ENCODE measurements at regions not wholly inside any gene's neighbourhood (a gene's known extent, or its start where the extent isn't known, plus 50 kb on each side); places are given as distances from the start of the nearest gene placed in this dataset.

DNA sequence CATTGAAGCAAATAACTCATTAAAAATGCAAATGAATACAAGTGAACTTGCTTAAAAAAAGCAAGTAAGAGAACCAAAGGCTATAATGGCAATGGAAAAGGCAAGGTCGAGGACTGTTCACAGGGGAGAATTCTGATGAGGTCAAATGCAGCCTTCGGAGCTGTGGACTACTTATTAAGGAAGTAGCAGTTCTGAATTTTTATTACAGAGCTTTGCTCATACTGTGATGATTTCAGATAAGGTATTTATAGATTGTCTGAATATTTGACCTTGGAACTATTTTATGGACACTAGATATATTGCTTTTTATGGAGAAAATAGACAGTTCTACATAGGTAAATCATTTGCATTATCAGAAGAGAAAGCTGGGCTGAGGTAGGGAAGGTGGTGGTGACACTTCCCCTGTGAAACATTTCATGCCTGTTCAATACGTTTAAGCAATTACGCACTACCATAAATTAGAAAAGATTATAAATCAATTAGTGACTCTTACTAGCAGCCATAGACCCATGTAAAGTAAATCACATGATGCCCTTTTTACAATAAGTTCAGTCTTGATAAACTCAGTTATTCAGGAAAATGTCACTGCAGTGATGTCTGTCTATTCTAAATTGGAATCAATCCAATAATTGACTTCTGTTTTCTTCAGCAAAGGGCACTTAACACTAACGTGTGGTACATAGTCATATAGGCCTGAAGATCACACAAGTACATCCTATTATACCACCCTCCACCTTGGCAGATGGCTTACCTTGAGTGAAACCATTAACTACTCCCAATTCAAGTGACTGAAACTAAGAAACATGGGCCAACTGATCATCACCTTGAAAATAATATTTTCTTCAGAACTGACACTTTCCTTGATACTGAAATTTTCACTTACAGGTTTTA is 260.0 kb downstream of the KLF12 start:
- H3K36me3 ChIP-seq (ENCODE audit: control insufficient read depth, insufficient read depth, low read length), result no peaks in the 10 kb centered on the region
- no peaks in the 10 kb centered on the region for H3K27me3 ChIP-seq (ENCODE audit: control insufficient read depth, insufficient read depth, low read length)
- no peak overlapping the region for H3K4me3 ChIP-seq (ENCODE audit: low read depth, low read length)
- TF ChIP-seq, protein P1, sequence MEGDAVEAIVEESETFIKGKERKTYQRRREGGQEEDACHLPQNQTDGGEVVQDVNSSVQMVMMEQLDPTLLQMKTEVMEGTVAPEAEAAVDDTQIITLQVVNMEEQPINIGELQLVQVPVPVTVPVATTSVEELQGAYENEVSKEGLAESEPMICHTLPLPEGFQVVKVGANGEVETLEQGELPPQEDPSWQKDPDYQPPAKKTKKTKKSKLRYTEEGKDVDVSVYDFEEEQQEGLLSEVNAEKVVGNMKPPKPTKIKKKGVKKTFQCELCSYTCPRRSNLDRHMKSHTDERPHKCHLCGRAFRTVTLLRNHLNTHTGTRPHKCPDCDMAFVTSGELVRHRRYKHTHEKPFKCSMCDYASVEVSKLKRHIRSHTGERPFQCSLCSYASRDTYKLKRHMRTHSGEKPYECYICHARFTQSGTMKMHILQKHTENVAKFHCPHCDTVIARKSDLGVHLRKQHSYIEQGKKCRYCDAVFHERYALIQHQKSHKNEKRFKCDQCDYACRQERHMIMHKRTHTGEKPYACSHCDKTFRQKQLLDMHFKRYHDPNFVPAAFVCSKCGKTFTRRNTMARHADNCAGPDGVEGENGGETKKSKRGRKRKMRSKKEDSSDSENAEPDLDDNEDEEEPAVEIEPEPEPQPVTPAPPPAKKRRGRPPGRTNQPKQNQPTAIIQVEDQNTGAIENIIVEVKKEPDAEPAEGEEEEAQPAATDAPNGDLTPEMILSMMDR (IDR thresholded peaks at IDR 0.05; ENCODE audit: insufficient read depth, low read length, poor library complexity, severe bottlenecking), result no peak
- DNase-seq (ENCODE audit: low read depth), result no peak

DNA sequence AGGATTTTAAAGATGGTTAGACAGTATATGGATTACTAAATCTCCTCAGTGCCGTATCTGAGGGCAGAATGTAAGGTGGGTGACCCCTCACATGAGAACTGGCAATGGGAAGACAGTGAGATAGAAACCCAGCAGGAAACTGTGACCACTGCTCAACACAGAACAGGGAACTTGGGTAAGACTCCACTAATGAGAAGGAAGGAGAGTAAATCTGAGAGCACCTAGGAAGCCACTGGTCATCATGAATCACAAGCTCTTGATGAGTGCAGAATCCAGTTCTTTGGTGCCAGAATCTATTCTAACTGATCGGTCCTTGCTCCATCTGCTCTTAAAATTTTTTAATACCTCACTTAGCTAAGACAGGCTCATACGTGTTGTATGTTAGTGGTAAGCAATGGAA is 261.8 kb downstream of the KLF12 start:
- H3K27me3 ChIP-seq (ENCODE audit: control insufficient read depth, insufficient read depth, low read length), result no peaks in the 10 kb centered on the region
- TF ChIP-seq, protein P1 (IDR thresholded peaks at IDR 0.05; ENCODE audit: insufficient read depth, low read length, poor library complexity, severe bottlenecking), result no peak
- H3K4me3 ChIP-seq (ENCODE audit: low read depth, low read length), result no peak overlapping the region
- H3K36me3 ChIP-seq (ENCODE audit: control insufficient read depth, insufficient read depth, low read length), result no peaks in the 10 kb centered on the region
- no peak for DNase-seq (ENCODE audit: low read depth)

DNA sequence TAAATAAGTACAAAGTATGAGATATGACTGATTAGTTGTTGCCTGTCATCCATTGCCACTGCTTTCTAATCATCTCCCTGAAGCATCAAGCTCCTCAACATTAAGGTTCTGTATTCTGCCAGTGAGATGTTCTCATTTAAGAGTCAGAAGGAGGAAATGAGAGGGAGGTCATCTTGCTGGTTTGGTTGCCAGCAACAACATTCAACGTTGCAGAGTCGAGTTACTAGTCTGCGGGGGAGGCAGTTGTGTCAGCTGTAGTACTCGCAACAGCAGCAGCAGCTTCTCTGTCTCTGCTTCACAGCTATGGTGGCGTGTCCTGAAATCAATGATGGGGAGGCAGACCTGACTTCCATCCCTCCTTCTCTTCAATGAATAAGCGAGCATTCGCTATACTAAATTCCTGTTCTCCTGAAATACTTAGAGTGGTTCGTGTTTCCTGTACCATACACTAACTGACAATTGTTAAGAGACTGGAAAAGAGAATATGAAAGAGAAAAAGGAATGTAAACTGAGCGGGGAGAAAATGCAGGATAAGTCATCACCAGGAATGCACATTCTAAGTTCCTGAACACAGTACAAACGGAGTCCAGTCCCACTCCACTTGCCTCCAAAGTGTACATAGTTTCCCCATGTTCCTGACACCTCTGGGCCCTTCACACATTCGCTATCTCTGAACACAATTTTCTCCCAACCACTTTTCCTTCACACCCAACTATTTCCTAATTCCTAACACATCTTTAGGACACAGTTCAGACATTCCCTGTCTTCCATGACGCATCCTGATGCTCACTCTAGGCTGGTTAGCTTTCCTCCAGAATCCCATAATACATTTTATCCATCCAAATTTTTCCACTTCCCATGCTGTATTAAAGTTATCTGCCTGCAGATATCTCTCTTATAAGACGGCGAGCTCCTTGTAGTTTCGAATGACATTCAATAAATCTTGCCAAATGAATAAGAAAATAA is 263.0 kb downstream of the KLF12 start:
- DNase-seq (ENCODE audit: low read depth), result peak; percentile 34
- H3K36me3 ChIP-seq (ENCODE audit: control insufficient read depth, insufficient read depth, low read length), result no peaks in the 10 kb centered on the region
- TF ChIP-seq, protein P1 (IDR thresholded peaks at IDR 0.05; ENCODE audit: insufficient read depth, low read length, poor library complexity, severe bottlenecking), result no peak
- no peak overlapping the region for H3K4me3 ChIP-seq (ENCODE audit: low read depth, low read length)
- H3K27me3 ChIP-seq (ENCODE audit: control insufficient read depth, insufficient read depth, low read length), result no peaks in the 10 kb centered on the region

DNA sequence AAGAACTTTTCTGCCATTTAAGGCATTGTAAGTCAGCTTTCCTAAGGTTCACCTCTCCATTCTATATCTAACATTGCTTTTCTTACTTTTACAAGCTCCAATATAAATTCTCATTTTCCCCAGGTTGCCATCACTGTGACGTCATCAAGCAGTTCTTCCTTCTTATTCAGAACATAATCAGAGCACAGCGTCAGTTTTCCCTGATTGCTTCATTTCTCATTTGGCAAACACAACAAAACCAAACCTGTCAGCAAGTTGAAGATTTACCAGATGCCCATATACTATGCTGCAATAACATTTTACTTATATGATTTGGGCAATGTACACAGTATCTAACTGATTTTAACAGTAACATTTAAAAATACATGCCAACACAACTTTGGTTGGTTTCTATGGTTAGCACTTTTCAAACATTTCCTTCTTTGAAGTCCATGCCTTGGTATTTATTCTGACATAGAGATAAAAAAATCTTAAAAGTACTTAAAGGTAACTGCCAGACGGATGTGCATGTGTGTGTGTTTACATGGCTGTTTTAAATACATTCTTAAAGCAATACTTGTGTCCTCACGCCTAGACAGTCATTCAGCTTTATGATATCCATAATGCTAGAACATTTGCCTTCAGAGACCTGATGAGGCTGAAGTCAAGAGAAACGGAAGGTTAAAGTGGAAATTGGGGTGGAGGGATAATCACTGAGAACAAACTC is 264.0 kb downstream of the KLF12 start:
- Histone ChIP-seq H3K4me3 (ENCODE audit: low read depth, low read length) (no peak overlapping the region), H3K36me3 (ENCODE audit: control insufficient read depth, insufficient read depth, low read length) (no peaks in the 10 kb centered on the region), H3K27me3 (ENCODE audit: control insufficient read depth, insufficient read depth, low read length) (no peaks in the 10 kb centered on the region)
- TF ChIP-seq, protein P1 (IDR thresholded peaks at IDR 0.05; ENCODE audit: insufficient read depth, low read length, poor library complexity, severe bottlenecking), result no peak
- DNase-seq (ENCODE audit: low read depth), result no peak

DNA sequence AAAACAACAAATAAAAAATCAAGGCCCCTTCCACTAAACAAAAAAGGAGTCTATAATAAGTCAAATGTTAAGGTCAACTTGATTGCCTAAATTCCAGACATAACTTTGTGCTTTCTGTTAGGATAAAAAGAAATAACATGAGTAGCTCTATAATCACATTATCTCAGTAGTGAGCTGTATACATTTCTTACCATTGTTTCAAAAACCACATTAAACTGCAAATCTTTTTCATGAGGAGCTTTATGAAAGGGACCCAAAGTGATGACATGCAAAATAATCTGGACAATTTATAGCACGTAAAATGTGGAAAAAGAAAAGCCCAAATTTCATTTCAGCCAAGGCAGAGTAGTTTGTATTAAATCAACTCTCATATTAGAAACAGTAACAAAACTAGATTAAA is 269.2 kb downstream of the KLF12 start:
- no peak for DNase-seq (ENCODE audit: low read depth)

More for the DNA sequence above, 269.2 kb downstream of the KLF12 start:
- TF ChIP-seq, protein P1 (IDR thresholded peaks at IDR 0.05; ENCODE audit: insufficient read depth, low read length, poor library complexity, severe bottlenecking), result no peak
- no peaks in the 10 kb centered on the region for H3K27me3 ChIP-seq (ENCODE audit: control insufficient read depth, insufficient read depth, low read length)
- no peaks in the 10 kb centered on the region for H3K36me3 ChIP-seq (ENCODE audit: control insufficient read depth, insufficient read depth, low read length)
- H3K4me3 ChIP-seq (ENCODE audit: low read depth, low read length), result no peak overlapping the region

All from kidney epithelial cell (primary cell).